Uterus (tissue), 2 donors: ENCODE measurements at regions not wholly inside any gene's neighbourhood (a gene's known extent, or its start where the extent isn't known, plus 50 kb on each side); places are given as distances from the start of the nearest gene placed in this dataset.

Experiments used
- POLR2A ChIP-seq, 2 donors: fragments of 450-650 bp; IDR thresholded peaks; one replicate each; pipeline ENCODE4 v1.6.1; 2016; ENCODE audit warnings: antibody characterized with exemption in 2 of 2, mild to moderate bottlenecking in 1 of 2, moderate library complexity in 1 of 2
- TF ChIP-seq, protein P1 (sequence below), 4 experiments: fragments of 200-600 bp in 2 of 4; fragments of 450-650 bp in 2 of 4; sonication (generic) in 2 of 4; IDR thresholded peaks; one replicate each; pipeline ENCODE4 v1.5.1; 2016 to 2019; ENCODE audit warnings: antibody characterized with exemption in 4 of 4, mild to moderate bottlenecking in 2 of 4, moderate library complexity in 1 of 4

GRCh38 chr2:6654279-6654678 lies 211.4 kb downstream of the CMPK2 start:
- TF ChIP-seq, protein P1, sequence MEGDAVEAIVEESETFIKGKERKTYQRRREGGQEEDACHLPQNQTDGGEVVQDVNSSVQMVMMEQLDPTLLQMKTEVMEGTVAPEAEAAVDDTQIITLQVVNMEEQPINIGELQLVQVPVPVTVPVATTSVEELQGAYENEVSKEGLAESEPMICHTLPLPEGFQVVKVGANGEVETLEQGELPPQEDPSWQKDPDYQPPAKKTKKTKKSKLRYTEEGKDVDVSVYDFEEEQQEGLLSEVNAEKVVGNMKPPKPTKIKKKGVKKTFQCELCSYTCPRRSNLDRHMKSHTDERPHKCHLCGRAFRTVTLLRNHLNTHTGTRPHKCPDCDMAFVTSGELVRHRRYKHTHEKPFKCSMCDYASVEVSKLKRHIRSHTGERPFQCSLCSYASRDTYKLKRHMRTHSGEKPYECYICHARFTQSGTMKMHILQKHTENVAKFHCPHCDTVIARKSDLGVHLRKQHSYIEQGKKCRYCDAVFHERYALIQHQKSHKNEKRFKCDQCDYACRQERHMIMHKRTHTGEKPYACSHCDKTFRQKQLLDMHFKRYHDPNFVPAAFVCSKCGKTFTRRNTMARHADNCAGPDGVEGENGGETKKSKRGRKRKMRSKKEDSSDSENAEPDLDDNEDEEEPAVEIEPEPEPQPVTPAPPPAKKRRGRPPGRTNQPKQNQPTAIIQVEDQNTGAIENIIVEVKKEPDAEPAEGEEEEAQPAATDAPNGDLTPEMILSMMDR (IDR thresholded peaks at IDR 0.05) = no peak
- TF ChIP-seq POLR2A (IDR thresholded peaks at IDR 0.05) = no peak
